Activated B cell treated with CpG ODN at 0.5 μM for 24 hours (primary cell): ENCODE measurements at regions not wholly inside any gene's neighbourhood (a gene's known extent, or its start where the extent isn't known, plus 50 kb on each side); places are given as distances from the start of the nearest gene placed in this dataset.
"Not testable (repeated sequence)": the region's sequence is repeated elsewhere in the genome, so short reads cannot be mapped to it uniquely, and the experiment has no call there.

Experiments used
- ATAC-seq: fragments of 200-7000 bp; cut with Tn5 transposase; one replicate; pipeline ENCODE4 v1.10.0; 2021; ENCODE audit warnings: low read depth, mild to moderate bottlenecking, moderate library complexity
- CTCF ChIA-PET: fragments of 350-600 bp; sonication (Branson Sonifier 250); formaldehyde crosslinking; loops from one replicate; lab custom pipeline; 2021; ENCODE audit warnings: antibody characterized with exemption; lab: Charles Lee
- POLR2A ChIA-PET: fragments of 350-600 bp; sonication (Branson Sonifier 250); formaldehyde crosslinking; loops from one replicate; lab custom pipeline; 2021; ENCODE audit warnings: antibody characterized with exemption; lab: Charles Lee
- DNase-seq: peaks from one replicate; pipeline ENCODE4 v3.0.0; 2022
- H3K27ac Mint-ChIP-seq: one replicate; pipeline ENCODE4 v1.8.0; 2020; ENCODE audit warnings: mixed read lengths
- H3K27me3 Mint-ChIP-seq: one replicate; pipeline ENCODE4 v1.8.0; 2021; ENCODE audit warnings: mixed read lengths
- H3K36me3 Mint-ChIP-seq: one replicate; pipeline ENCODE4 v1.8.0; 2021; ENCODE audit warnings: low read depth, mixed read lengths
- H3K4me1 Mint-ChIP-seq: one replicate; pipeline ENCODE4 v1.8.0; 2021; ENCODE audit warnings: mixed read lengths
- H3K4me3 Mint-ChIP-seq: one replicate; pipeline ENCODE4 v1.8.0; 2020; ENCODE audit warnings: mild to moderate bottlenecking, mixed read lengths
- H3K9me3 Mint-ChIP-seq: one replicate; pipeline ENCODE4 v1.8.0; 2020; ENCODE audit warnings: mixed read lengths
- CTCF ChIP-seq: fragments of 200-600 bp; IDR thresholded peaks from one replicate; pipeline ENCODE4 v1.8.0; 2022; ENCODE audit warnings: antibody characterized with exemption, mild to moderate bottlenecking
- intact Hi-C: fragments of 100-400 bp; cut with micrococcal nuclease; formaldehyde crosslinking; loops from one replicate; pipeline ENCODE4 v1.15.1; 2024

GRCh38 chr12:131207300-131207660 lies 253.6 kb downstream of the ADGRD1 start:
- intact Hi-C loops, H3K27me3 Mint-ChIP-seq, H3K36me3 Mint-ChIP-seq, CTCF ChIA-PET, POLR2A ChIA-PET, H3K9me3 Mint-ChIP-seq, ATAC-seq, DNase-seq, H3K4me1 Mint-ChIP-seq, H3K4me3 Mint-ChIP-seq, H3K27ac Mint-ChIP-seq: not testable (repeated sequence)

GRCh38 chr12:131207841-131208240 lies 254.1 kb downstream of the ADGRD1 start:
- CTCF ChIA-PET, H3K27ac Mint-ChIP-seq, ATAC-seq, H3K36me3 Mint-ChIP-seq, H3K9me3 Mint-ChIP-seq, H3K4me3 Mint-ChIP-seq, intact Hi-C loops, H3K4me1 Mint-ChIP-seq, DNase-seq, POLR2A ChIA-PET, H3K27me3 Mint-ChIP-seq: not testable (repeated sequence)

- POLR2A ChIA-PET, result no interaction called here
- CTCF ChIA-PET, result no interaction called here
- Mint-ChIP-seq H3K4me3 (no peak overlapping the region), H3K36me3 (no peaks in the 10 kb centered on the region), H3K27ac (no peak overlapping the region), H3K4me1 (no peaks in the 10 kb centered on the region), H3K9me3 (peaks cover 2% of the 10 kb centered on the region), H3K27me3 (peaks cover 5% of the 10 kb centered on the region)
- intact Hi-C loops, result no loop called here
- TF ChIP-seq CTCF, result no peak
- ATAC-seq (no peak), DNase-seq (no peak)
These were observed 254.7 kb downstream of the ADGRD1 start for GRCh38 chr12:131208425-131208824.

GRCh38 chr12:131209082-131210070 lies 255.7 kb downstream of the ADGRD1 start:
- intact Hi-C loops, result no loop called here
- no peak for TF ChIP-seq CTCF
- no peak overlapping the region for H3K27ac Mint-ChIP-seq
- ChIA-PET CTCF (no interaction called here), POLR2A (no interaction called here)
- DNase-seq, result no peak
- H3K27me3 Mint-ChIP-seq, result peaks cover 5% of the 10 kb centered on the region
- H3K36me3 Mint-ChIP-seq, result no peaks in the 10 kb centered on the region
- no peak for ATAC-seq
- H3K4me1 Mint-ChIP-seq, result no peaks in the 10 kb centered on the region
- H3K4me3 Mint-ChIP-seq, result no peak overlapping the region
- peaks cover 2% of the 10 kb centered on the region for H3K9me3 Mint-ChIP-seq

GRCh38 chr12:131210506-131211339 lies 257.0 kb downstream of the ADGRD1 start:
- intact Hi-C loops, result no loop called here
- no peak for DNase-seq
- CTCF ChIA-PET, result no interaction called here
- POLR2A ChIA-PET, result no interaction called here
- peaks cover 2% of the 10 kb centered on the region for H3K9me3 Mint-ChIP-seq
- no peaks in the 10 kb centered on the region for H3K36me3 Mint-ChIP-seq
- no peaks in the 10 kb centered on the region for H3K4me1 Mint-ChIP-seq
- no peak for ATAC-seq
- H3K4me3 Mint-ChIP-seq, result no peak overlapping the region
- no peak overlapping the region for H3K27ac Mint-ChIP-seq
- H3K27me3 Mint-ChIP-seq, result peaks cover 5% of the 10 kb centered on the region
- no peak for TF ChIP-seq CTCF
